ENCODE measurements at regions not wholly inside any gene's neighbourhood (a gene's known extent, or its start where the extent isn't known, plus 50 kb on each side); places are given as distances from the start of the nearest gene placed in this dataset.
"Not testable (repeated sequence)": the region's sequence is repeated elsewhere in the genome, so short reads cannot be mapped to it uniquely, and the experiment has no call there.

- no peak for FAIRE-seq
- DNase-seq (ENCODE audit: low spot score in 2 of 2): no peak
Measured at GRCh38 chr9:30845136-30845535, 1539.3 kb upstream of the ACO1 start.

DNA sequence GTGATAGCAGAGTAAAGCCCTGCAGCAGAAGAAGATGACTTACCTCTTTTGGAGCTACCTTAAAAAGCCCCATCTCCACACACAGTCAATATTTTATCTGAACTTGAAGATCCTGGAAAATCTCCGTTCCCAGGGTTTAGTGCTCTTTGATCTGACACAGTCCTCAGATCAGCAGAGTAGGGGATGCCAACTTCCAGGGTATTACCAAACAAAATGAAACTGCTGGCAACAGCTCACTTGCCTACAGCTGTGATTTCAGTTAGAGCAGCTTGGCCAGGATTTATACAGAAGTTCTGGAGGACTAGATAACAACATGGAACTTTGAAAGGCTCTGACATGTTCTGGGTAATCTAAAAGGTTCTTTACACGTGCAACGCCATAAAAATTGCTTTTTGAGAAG lies 1537.8 kb upstream of the ACO1 start:
- DNase-seq (ENCODE audit: low spot score in 2 of 2) (no peak), FAIRE-seq (no peak)

DNA sequence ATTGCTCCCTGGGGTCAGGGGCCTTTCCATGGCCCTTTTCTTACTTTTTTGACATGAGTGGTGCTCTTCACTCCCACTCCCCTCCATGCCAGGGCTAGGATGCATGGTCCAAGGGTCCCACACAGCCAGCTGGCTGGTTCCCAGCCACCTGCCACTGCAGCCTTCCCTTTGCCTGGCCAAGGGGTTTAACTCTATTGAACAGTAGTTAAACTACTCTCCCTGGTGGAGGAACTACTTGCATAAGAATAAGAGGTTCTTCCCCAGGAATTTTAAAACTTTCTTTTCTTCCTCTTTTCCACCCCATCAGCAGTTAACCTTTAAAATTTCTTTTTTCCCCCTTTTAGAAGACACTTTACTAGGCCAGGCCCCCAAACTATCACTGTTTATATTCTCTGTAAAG lies 1532.8 kb upstream of the ACO1 start:
- DNase-seq (ENCODE audit: low spot score in 2 of 2) (no peak), FAIRE-seq (no peak)

DNA sequence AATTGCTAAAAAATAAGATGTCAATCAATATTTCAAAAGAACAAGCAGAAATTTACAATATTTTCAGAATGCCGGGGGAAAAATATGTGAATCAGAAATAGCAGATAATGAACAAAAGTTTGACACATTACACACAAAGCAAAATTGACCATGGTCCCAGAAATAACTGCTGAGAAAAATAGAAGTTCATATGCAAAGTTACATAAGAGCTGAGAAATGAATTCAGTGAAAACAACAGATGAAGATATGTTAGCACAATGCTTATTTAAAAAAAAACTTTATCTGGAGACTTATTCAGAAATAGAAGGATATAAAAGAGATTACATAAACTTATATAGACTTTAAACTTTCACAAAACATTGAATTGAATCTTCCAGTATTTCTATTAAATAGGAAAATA lies 1483.7 kb upstream of the ACO1 start:
- peak; percentile 24 for FAIRE-seq
- DNase-seq (ENCODE audit: low spot score in 2 of 2): no peak

DNA sequence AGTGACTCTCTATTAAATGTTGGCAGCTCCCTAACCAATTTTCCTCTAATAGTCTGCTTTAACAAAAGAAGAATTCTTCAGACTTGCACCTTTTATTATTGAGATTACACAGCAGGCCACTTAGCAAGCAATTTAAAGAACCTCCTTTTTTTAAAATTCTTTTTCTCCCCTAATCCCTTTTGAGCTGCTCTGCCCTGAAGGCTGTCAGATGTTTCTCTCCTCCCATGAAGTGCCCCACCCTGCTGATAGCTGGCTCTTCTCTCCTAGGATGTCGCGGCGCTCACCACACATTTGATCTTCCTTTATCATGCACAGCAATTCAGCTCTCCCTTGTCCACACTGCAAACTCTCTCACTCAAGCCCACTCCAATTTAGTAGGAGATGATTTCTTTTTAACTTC lies 1471.1 kb upstream of the ACO1 start:
- FAIRE-seq (no peak), DNase-seq (ENCODE audit: low spot score in 2 of 2) (no peak)

DNA sequence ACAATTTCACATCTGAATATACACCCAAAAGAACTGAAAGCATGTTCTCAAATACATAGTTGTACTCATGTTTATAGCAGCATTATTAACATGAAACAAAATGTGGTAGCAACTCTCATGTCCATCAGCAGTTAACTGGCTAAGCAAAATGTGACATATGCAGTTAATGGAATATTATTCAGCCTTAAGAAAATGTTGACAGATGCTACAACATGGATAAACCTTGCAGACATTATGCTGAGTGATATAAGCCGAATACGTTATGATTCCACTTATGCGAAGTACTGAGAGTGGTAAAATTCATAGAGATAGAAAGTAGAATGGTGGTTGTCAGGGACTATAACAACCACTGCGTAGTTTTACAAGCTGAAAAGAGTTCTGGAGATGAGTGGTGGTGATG lies 1469.0 kb upstream of the ACO1 start:
- DNase-seq (ENCODE audit: low spot score in 2 of 2) (no peak), FAIRE-seq (no peak)

- FAIRE-seq (no peak), DNase-seq (ENCODE audit: low spot score in 2 of 2) (no peak)
Measured at GRCh38 chr9:30925126-30925525, 1459.3 kb upstream of the ACO1 start.

DNA sequence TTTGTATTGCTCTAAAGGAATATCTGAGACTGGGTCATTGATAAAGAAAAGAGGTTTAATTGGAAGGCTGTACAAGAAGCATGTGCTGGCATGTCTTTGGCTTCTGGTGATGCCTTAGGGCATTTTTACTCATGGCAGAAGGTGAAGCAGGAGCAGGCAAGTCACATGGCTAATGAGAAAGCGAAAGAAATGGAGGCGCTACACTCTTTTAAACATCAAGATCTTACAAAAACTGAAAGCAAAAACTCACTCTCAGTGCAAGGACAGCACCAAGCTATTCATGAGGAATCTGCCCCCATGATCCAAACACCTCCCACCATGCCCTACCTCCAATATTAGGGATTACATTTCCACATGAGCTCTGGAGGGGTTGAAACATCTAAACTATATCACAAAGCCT lies 1458.8 kb upstream of the ACO1 start:
- FAIRE-seq: no peak
- DNase-seq (ENCODE audit: low spot score in 2 of 2): no peak

DNA sequence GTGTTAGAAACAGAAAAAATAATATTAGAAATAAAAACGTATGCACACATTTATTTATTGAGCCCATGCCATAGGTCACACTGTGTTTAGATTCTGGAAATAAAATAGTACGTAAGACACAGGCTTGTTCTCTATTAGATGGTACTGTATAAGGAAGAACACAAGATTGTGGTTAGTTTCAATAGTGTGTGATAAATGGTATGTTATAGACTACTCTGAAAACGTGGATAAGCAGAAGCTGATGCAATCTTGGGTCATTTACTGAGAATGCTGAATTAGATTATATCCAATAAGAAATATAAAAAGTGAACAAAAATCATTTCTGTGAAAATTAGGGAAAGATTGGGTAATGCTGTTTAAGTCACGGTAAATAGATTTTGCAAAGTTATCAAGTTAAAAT lies 1456.4 kb upstream of the ACO1 start:
- FAIRE-seq: no peak
- no peak for DNase-seq (ENCODE audit: low spot score in 2 of 2)

GRCh38 chr9:30932226-30932625 lies 1452.2 kb upstream of the ACO1 start:
- no peak for FAIRE-seq
- no peak for DNase-seq (ENCODE audit: low spot score in 2 of 2)

- FAIRE-seq (no peak), DNase-seq (ENCODE audit: low spot score in 2 of 2) (no peak)
Measured at GRCh38 chr9:30935730-30936129, 1448.7 kb upstream of the ACO1 start.

DNA sequence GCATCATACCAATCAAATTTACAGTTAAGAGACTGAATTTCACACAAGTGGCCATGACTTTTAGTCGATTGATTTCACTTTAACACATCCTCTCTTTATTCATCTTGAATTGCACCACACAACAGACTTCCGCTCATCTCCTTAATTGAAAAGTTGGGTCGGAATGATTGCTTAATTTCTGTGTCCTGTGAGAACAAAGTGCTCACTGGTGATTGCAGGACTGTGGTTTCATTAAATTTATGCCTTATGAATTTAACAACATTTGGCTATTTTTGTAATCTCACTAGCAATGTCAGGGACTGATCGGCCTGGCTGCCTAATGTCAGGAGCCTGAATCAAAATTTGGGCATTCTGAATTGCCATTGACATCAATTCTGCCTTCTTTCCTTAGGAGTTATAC lies 1447.3 kb upstream of the ACO1 start:
- DNase-seq (ENCODE audit: low spot score in 2 of 2) (no peak), FAIRE-seq (no peak)

GRCh38 chr9:30942852-30943251 lies 1441.6 kb upstream of the ACO1 start:
- not testable (repeated sequence) for DNase-seq (ENCODE audit: low spot score in 2 of 2); FAIRE-seq

- DNase-seq (ENCODE audit: low spot score in 2 of 2) (no peak), FAIRE-seq (no peak)
Measured at GRCh38 chr9:30943446-30944224, 1440.8 kb upstream of the ACO1 start.

GRCh38 chr9:30944225-30944569 lies 1440.2 kb upstream of the ACO1 start:
- DNase-seq (ENCODE audit: low spot score in 2 of 2) (no peak), FAIRE-seq (no peak)

- FAIRE-seq (no peak), DNase-seq (ENCODE audit: low spot score in 2 of 2) (no peak)
Measured at GRCh38 chr9:30944741-30945280, 1439.6 kb upstream of the ACO1 start.

DNA sequence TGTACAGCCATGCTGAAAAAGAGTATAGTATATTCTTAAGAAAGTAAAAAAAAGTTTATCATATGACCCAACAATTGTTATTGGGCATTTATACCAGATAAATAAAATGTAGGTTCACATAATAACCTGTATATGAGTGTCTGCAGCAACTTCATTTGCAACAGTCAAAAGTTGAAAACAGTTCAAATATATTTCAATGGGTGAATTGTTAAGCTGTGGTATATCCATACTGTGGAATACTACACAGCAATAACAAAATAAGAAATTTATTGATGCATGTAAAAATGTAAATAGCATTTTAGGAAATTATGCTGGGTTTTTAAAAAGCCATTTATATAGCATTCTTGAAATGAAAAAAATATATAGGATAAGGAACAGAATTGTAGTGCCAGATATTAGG lies 1420.1 kb upstream of the ACO1 start:
- no peak for DNase-seq (ENCODE audit: low spot score in 2 of 2)
- no peak for FAIRE-seq

DNA sequence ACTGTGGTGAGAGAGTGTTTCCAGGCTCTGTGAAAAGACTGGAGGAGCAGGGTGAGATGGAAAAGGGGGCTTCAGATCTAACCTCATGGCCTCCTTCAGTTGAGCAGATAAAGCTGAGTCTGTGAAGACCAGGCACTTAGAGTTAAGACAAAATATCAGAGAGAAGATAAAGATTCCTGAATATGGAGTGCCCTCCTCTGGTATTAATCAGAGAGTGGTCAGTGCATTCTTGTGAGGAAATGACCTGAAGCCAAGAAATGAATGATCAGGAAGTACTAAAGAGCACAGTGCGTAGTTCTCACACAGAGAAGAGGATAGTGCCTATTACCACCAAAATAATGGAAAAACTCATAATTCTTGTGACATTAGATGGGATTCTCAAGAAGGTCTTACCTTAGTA lies 1417.0 kb upstream of the ACO1 start:
- DNase-seq (ENCODE audit: low spot score in 2 of 2) (no peak), FAIRE-seq (no peak)

- no peak for DNase-seq (ENCODE audit: low spot score in 2 of 2)
- FAIRE-seq: no peak
Measured at GRCh38 chr9:30970186-30970585, 1414.3 kb upstream of the ACO1 start.

- DNase-seq (ENCODE audit: low spot score in 2 of 2) (no peak), FAIRE-seq (no peak)
Measured at GRCh38 chr9:30970812-30971211, 1413.6 kb upstream of the ACO1 start.

DNA sequence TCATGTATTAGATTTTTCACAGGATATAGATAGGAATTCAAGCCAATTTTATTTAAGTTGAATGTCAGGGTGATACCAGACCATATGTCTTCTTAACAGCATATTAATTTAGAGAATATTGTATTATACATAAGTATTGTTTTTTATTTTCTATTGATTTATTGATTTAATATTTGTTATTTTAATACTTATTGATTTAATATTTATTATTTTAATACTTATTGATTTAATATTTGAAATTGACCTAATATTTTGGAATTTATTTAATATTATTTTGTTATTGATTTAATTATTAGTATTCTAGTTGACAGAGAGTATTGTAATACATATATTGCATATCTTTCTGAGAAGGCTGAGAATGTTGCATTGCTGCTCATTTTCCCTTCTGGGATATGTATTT lies 1411.8 kb upstream of the ACO1 start:
- DNase-seq (ENCODE audit: low spot score in 2 of 2): no peak
- FAIRE-seq: peak; percentile 96

- DNase-seq (ENCODE audit: low spot score in 2 of 2): no peak
- no peak for FAIRE-seq
Measured at GRCh38 chr9:30977965-30978364, 1406.5 kb upstream of the ACO1 start.

- FAIRE-seq (no peak), DNase-seq (ENCODE audit: low spot score in 2 of 2) (no peak)
Measured at GRCh38 chr9:30982301-30982700, 1402.1 kb upstream of the ACO1 start.

Measured in frontal cortex (tissue), 3 donors.